Stimulated activated naive CD4-positive, alpha-beta T cell (primary cell): ENCODE measurements at regions not wholly inside any gene's neighbourhood (a gene's known extent, or its start where the extent isn't known, plus 50 kb on each side); places are given as distances from the start of the nearest gene placed in this dataset.
A peak's percentile ranks its signal among the peaks of the same experiment; 100 is the strongest.
"Not testable (repeated sequence)": the region's sequence is repeated elsewhere in the genome, so short reads cannot be mapped to it uniquely, and the experiment has no call there.

Experiments used
- DNase-seq, 6 experiments: peaks; one replicate each; lab custom pipeline; 2025; lab: John Stamatoyannopoulos, UW

GRCh38 chr7:77484785-77485184 lies 52.3 kb upstream of the PTPN12 start:
- no peak for DNase-seq

GRCh38 chr7:77482015-77482414 lies 55.1 kb upstream of the PTPN12 start:
- no peak for DNase-seq

GRCh38 chr7:77481615-77482014 lies 55.5 kb upstream of the PTPN12 start:
- DNase-seq = peak in 2 of 6 experiments; percentile 15 to 16

GRCh38 chr7:77480102-77480627 lies 56.9 kb upstream of the PTPN12 start:
- not testable (repeated sequence) for DNase-seq

GRCh38 chr7:77479536-77480088 lies 57.5 kb upstream of the PTPN12 start:
- DNase-seq = no peak

- DNase-seq = no peak
Measured at GRCh38 chr7:77476871-77477270, 60.2 kb upstream of the PTPN12 start.

- no peak for DNase-seq
Measured at GRCh38 chr7:77475181-77475580, 59.0 kb upstream of the GSAP start.

GRCh38 chr7:77474756-77475155 lies 58.6 kb upstream of the GSAP start:
- no peak for DNase-seq

- DNase-seq = no peak
Measured at GRCh38 chr7:77473229-77474005, 57.3 kb upstream of the GSAP start.

- DNase-seq = no peak
Measured at GRCh38 chr7:77469927-77470326, 53.8 kb upstream of the GSAP start.

GRCh38 chr7:77467408-77467807 lies 51.3 kb upstream of the GSAP start:
- no peak for DNase-seq

GRCh38 chr7:77466450-77466849 lies 50.3 kb upstream of the GSAP start:
- no peak for DNase-seq
